CD4-positive, alpha-beta T cell treated with Interferon gamma for 1 hour (primary cell): ENCODE measurements at regions not wholly inside any gene's neighbourhood (a gene's known extent, or its start where the extent isn't known, plus 50 kb on each side); places are given as distances from the start of the nearest gene placed in this dataset.

Source experiments
- DNase-seq: peaks from one replicate; pipeline ENCODE4 v3.0.0-alpha.2; 2020

- DNase-seq: no peak
These were observed 864.4 kb upstream of the KLHL29 start for GRCh38 chr2:22520369-22521288.

- no peak for DNase-seq
These were observed 863.4 kb upstream of the KLHL29 start for GRCh38 chr2:22521620-22522019.

- DNase-seq: no peak
These were observed 859.3 kb upstream of the KLHL29 start for GRCh38 chr2:22525681-22526080.

GRCh38 chr2:22530131-22530530, 854.8 kb upstream of the KLHL29 start:
- no peak for DNase-seq

- no peak for DNase-seq
These were observed 848.8 kb upstream of the KLHL29 start for GRCh38 chr2:22536133-22536532.

- no peak for DNase-seq
These were observed 830.5 kb upstream of the KLHL29 start for GRCh38 chr2:22554453-22554852.

GRCh38 chr2:22557406-22557805, 827.6 kb upstream of the KLHL29 start:
- no peak for DNase-seq

- no peak for DNase-seq
These were observed 825.0 kb upstream of the KLHL29 start for GRCh38 chr2:22560021-22560420.

GRCh38 chr2:22579341-22579740, 805.6 kb upstream of the KLHL29 start:
- no peak for DNase-seq

GRCh38 chr2:22582107-22582506, 802.9 kb upstream of the KLHL29 start:
- no peak for DNase-seq

- no peak for DNase-seq
These were observed 788.7 kb upstream of the KLHL29 start for GRCh38 chr2:22596306-22596705.

GRCh38 chr2:22600156-22600555, 784.8 kb upstream of the KLHL29 start:
- no peak for DNase-seq

- no peak for DNase-seq
These were observed 784.0 kb upstream of the KLHL29 start for GRCh38 chr2:22600999-22601398.

GRCh38 chr2:22604136-22604535, 780.8 kb upstream of the KLHL29 start:
- DNase-seq: no peak

GRCh38 chr2:22616031-22616430, 768.9 kb upstream of the KLHL29 start:
- no peak for DNase-seq

- no peak for DNase-seq
These were observed 761.4 kb upstream of the KLHL29 start for GRCh38 chr2:22623620-22624019.

- DNase-seq: no peak
These were observed 758.4 kb upstream of the KLHL29 start for GRCh38 chr2:22626621-22627020.

GRCh38 chr2:22628221-22628620, 756.8 kb upstream of the KLHL29 start:
- DNase-seq: no peak

- no peak for DNase-seq
These were observed 756.1 kb upstream of the KLHL29 start for GRCh38 chr2:22628906-22629305.

- DNase-seq: no peak
These were observed 750.8 kb upstream of the KLHL29 start for GRCh38 chr2:22634167-22634566.

GRCh38 chr2:22656426-22656825, 728.6 kb upstream of the KLHL29 start:
- no peak for DNase-seq

- no peak for DNase-seq
These were observed 711.5 kb upstream of the KLHL29 start for GRCh38 chr2:22673529-22673928.

GRCh38 chr2:22683914-22684313, 701.1 kb upstream of the KLHL29 start:
- DNase-seq: no peak

- no peak for DNase-seq
These were observed 694.9 kb upstream of the KLHL29 start for GRCh38 chr2:22690096-22690495.

GRCh38 chr2:22691666-22692065, 693.3 kb upstream of the KLHL29 start:
- no peak for DNase-seq
